Activated T-cell treated with anti-CD3 and anti-CD28 coated beads for 24 hours (primary cell): ENCODE measurements at regions not wholly inside any gene's neighbourhood (a gene's known extent, or its start where the extent isn't known, plus 50 kb on each side); places are given as distances from the start of the nearest gene placed in this dataset.
"Not testable (repeated sequence)": the region's sequence is repeated elsewhere in the genome, so short reads cannot be mapped to it uniquely, and the experiment has no call there.

ENCODE experiments used
- DNase-seq: peaks from one replicate; pipeline ENCODE4 v3.0.0-alpha.2; 2020; ENCODE audit warnings: low read depth

DNA sequence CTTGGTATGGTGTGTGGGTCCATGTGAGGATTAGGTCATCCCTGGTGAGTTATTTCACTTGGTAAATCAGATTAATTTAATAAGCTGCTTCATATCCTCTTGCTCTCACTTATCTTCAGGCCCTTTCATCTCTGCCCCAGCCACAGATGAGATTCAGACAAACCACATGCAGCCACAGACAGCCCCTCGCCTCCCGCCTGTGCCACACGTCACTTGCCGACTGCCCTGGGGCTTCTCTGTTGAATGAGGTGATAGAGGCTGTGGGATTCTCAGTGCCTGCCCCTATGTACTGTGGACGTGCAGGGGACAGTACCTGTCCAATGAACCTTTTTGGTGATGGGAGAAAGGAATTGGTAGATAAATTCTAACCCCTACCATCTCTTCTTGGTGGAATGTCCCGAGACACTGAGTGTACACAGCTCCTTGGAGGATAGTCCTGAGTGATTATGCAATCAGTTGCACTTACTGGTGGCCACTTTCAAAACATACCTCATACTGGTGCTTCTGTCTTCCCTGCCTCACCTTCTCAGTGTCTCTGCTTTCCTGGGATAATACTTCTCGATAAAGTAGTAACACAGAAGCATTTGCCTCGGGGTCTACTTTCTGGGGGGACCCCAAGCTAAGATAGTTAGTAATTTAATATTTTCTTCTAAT lies 248.7 kb downstream of the TTC6 start:
- no peak for DNase-seq

DNA sequence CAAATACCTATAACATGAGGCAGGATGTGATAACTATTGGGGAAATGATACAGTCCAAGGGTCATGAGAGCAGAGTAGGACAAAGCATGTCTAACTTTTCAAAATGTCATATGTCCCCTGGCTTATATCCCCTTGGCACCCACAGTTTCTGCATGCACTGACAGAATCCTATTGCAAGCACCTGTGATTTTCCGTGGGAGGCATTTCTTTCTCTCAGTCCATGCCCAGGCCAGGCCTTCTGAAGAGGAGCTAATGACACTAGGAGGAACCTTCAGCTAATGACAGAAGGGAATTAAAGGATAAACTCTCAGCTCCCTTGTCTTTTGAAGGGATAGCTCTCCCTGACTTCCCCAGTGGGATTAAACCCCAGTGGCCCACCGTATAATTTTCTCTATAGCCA lies 249.2 kb downstream of the TTC6 start:
- DNase-seq, result no peak

DNA sequence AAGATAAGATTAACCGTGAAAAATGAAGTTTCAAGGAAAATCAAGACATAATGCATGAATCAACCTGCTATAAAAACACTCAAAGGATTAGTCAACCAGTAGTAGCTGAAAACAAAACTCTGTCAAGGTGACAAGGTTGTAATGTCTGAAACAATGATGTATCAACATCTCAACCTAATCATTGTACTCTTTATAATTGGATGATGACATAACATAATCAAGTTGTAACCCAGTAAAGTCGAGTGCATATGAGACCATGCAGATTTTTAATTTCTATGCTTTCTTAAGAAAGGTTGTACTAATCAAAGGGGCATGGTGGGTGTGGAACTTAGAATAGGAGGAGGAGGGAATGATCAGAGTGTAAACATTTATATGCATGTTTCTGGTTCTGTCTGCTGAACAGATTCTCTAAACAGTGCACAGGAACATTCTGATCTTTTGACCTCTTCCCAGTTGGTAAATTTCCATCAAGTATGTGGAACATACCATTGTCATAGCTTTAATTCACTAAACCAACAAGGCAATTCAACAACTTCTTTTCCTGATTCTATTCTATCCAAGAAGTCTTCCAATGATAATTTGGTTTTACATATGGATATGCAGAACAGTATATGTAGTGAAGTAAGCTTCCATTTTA lies 253.7 kb downstream of the TTC6 start:
- no peak for DNase-seq

DNA sequence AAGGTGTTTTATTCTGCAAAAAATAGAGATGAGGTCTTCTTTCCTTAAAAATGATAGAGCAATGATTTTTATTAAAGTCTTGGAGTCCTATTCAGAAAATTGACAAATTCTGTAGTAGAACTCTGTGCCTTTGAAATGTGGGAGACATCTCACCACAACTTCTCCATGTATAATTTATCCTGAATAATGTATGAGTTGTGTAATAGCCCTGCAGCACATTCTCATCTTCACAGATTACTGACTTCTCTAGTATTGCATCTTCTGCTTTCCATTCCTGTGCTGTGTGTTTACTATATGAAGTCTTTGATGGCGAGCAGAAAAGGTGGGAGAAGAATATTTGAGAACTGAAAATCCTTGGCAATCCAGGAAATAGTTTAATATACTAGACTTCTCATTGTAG lies 255.6 kb downstream of the TTC6 start:
- no peak for DNase-seq

DNA sequence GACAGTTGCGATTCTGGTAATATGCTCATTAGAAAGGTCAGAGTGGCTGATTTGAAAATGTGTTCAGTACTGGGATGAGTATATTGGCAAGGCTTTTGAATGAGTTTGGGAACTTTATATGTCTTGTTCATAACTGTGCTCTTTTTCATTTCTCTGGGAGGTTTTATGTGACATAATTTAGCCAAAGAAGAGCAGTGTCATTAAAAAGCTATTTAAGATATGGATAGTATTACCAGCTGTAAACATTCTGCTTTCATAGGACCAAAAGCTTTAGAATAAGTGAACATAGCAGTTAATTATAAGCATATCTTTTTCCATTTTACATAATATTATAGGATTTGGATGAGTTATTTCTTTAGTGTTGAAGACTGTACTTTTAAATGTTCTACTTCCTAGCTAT lies 260.4 kb downstream of the TTC6 start:
- no peak for DNase-seq

DNA sequence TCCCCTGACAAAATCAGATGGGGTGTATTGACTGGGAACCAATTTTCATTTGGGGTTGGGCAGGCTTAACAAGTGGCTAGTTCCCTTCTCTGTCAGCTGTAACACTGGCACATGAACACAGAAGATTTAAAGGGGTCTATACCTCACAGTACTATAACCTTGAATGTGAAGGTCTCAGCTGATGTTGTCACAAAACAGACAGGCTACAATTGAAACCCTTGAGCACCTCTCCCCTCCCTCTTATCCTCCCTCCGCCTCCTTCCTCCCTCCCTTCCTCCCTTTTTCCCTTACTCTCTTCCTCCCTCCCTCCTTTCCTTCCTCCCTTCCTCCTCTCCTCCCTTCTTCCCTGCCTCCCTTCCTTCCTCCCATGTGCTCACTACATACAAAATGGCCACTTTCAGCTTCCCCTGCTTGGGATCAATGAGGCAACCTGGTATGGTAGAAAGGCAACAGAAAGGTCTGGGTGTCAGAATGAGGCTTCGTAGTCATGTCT lies 262.4 kb downstream of the TTC6 start:
- DNase-seq, result no peak

DNA sequence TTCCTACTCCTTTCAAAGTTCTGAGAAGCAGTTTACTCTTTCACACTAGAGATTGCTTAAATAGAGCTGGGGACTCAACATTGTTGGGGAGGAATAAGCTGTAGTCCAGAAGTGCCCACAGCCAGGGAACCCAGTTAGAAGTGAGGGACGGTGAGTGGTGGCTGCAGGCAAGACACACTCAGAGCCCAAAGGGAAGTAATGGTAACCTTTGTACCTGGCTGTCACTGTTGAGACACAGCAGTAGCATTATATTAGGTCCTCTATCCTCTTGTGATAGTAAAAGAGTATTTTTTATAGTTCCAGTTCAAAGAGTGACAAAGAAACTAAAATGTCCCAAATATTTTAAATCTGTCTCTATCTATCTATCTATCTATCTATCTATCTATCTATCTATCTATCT lies 263.3 kb downstream of the TTC6 start:
- no peak for DNase-seq

DNA sequence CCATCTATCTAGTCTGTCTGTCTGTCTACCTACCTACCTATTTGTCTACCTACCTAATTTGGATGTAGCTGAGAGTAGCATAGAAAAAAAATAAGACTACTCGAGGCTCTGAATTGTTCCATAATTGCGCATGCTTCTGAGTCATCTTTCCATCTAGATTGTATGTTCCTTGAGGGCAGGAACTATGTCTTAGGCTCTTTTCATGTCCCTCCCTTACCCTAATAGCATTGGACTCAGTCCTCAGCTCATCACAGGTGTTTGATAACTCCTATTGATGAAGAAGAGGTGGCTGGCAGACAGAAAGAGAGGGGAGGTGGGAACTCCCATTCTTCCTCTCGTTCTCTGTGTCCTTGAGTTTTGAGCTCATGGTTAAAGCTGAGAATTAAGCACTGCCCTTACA lies 263.7 kb downstream of the TTC6 start:
- no peak for DNase-seq

DNA sequence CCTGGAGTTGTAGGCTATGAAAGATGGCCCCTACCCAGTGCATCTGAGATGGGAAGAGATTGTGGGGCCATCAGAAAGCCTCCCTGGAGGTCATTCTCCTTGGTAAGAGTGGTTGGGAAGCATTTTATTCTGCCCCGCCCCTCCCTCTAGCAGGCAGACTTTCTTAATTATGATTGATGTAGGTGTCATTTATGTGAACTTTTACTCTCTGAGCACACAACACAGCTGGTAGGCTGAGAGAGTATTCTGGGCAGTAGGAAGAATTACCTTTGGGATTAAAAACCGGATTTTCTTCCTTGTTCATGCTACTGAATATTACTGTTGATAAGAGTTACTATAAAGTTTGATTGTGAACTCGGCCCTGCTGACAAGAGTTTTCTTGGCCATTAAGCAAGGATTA lies 266.8 kb downstream of the TTC6 start:
- DNase-seq, result no peak

DNA sequence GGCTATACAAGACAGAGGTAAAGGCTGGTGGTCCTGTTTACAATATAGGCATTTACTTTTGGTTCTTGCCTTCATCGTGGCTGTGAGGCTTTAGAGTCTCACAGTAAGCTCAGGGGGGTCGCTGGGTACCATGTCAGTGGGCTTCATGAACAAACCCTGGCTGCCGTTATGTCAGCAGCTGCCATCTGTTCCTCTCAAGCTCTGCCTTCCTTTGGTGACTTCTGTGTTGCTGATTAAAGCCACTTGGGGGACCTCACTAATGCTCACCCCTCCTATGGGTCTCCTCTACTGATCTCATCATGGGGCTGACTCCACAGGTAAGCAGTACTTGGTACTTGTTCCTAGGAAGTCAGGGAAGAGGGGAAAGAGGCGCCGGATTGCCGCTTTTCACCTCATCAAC lies 268.7 kb downstream of the TTC6 start:
- DNase-seq, result no peak

DNA sequence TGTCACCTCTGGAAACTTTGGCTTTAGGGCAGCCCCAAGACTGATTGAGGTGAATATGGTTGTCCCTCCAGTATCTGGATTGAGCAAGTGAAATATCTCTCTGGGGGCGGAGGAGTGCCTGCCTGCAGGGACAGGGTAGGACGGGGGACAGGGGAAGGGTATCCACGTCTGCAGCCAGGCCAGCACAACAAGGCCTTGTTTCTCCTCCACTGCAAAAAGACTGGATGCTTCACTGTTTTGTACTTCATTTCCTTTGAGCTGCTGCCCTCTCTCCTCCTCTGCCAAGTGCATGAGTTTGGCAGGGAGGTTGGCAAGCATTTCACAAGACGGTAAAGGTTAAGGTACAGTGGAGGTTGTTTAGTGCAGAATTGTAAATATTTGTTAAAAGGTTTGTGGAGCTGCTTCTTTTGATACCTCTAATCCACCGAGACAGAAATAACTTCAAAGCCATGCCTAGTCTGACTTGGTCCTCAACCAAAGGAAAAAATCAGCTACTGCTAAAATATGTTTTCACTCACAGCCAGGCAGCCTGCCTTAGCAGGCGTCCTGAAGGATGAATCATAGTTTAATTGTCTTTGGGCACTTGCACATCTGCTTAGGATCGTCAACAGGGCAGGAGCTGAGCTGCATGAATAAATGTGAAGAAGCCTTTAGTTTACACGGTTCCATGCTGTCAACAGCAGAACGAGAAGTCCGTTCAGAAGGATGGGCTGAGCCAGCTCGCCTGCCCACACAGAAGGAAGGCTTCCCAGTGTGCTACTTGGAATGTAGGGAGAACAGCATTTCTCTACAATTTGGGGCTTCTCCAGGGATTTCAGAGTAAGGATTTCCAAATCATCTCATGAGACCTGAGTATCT lies 269.7 kb downstream of the TTC6 start:
- no peak for DNase-seq

DNA sequence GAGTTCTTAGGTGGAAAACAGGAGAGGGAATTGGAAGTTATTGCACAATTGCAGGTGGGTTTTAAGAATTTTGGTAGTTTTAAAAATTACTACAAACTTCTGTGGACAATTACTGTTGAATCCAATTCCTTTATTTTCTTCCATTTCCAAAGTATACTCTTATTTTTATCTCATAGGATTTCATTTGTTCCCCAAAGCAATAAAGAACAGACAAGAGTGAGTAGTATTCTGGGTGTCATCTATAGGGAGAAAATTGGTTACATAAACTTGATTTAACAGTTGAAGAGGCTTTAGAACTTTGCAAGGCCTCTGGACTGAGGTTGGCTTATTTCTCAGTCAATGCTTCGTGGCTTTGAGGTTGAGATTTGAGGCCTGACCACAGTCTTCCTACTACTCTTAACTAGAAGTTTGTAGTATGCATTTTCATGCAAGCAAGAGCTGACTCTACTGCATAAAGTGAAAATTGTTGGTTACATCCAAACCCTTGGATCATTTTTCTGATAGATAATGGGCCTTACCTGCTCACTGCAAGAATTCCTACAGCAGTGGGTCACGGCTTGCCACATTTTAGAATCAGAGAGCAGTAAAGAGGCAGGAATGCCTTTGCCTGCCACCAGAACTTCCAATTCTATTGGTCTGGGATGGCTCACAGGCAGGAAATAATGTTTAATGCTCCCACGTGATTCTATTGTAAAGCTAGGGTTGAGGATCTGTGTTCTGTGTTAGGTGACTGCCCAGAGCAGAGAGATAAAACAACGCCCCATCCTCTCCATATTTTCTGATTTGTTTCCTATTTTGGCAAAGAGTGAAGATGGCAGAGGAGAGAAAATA lies 270.5 kb downstream of the TTC6 start:
- no peak for DNase-seq

DNA sequence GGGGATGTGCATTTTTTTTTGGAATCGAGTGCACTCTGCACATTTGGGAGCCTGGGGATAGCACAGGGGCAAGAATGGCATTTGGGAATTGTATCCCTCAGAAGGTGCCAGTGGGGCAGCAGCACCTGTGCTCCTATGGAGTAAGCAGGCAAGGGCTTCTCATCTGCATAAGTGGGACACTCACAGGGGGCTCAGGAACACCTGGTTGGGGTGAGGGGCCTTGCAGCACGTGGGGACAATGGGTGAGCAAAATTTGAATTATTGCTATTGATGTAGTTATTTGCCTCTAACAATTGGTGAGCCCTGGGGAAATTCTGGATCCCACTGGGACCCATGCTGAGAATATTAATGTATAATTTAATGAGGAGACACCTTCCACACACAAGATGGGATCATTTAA lies 274.2 kb downstream of the TTC6 start:
- no peak for DNase-seq

DNA sequence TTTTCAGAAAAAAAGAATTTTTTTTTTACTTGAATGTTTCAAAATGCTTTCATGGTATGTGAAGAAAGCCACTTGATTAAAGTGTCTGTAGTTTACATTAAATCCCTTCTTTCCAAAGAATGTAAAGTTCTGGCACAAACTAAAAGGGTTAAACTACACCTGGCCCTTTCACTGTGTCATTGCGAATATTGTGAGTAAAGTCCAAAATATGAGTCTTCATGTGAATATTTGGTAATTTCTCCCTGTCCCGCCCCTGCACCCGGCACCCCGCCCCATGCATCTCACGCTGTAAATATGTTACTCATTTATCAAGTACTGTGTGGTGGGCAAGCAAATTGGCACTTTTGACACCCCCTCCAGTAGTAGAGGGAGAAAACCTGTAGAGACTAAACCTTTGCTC lies 274.7 kb downstream of the TTC6 start:
- no peak for DNase-seq

DNA sequence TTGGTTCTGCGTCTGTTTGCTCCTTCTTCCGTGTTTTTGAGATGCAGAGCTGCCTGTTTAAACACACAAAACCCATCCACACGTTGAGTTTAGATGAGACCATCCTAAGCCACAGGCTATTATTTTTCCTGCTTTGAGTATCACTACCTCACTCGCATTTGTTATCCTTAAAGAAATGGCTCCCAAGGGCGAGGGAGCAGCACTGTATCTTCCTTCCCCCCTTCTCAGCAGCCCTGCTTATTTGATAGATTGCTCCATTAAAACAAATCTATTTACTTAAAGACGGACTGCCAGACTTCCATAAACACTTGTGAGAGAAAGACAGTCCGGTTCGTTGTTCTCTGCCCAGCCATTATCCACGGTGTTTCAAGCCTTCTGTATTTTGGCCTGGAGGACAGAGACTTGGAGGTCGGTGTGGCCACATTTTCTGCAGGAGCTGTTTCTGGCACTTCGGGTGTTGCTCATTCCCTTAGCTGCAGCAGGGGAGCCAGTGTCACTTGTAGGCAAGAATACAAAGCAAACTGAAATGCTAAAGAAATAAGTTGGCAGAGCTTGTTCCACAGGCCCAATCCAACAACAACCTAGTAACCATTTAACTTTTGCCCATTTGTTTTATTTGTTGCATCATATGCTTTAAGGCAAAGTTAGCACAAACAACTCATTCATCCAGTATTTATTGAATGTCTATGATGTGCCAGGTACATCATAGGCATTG lies 275.4 kb downstream of the TTC6 start:
- DNase-seq, result no peak

DNA sequence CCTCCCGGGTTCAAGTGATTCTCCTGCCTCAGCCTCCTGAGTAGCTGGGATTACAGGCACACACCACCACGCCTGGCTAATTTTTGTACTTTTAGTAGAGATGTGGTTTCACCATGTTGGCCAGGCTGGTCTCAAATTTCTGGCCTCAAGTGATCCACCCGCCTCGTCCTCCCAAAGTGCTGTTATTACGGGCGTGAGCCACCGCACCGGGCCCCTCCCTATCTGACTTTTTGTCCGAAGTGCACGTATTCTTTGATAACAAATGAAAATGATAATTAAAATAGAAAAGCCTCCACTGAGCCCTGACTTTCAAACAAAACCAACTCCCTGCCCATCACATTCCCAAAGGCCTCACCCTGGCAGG lies 278.6 kb downstream of the TTC6 start:
- DNase-seq, result not testable (repeated sequence)

DNA sequence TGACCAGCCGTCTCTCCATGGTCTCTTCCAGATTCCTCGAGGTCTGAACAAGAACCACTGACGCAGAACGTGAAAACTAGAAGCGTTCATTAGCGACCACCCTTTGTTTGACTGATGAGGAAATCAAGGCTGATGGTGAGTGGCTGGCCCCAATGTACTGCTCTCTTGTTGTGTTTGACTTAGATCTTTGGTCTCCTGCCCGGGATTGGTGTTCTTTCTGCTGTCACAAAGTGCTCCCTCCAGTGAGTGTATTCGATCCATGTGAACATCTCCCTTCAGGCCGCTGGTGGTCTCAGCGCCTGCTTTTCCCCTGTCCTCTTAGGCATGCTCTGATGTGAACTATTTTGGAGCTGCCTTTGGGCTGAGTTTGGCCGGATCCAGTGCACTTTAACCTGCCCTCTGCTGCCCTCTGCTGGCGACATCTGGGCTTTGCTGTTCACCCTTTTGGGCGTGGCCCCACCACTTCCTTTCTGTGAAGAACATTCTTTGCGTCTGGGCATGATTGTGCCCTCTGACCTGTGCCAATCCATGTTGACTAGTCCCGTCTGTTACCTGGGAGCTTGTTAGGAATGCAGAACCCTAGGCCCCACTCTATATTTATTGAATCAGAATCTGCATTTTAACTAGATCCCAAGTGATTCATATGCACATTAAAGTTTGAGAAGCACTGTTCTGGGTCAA lies 279.1 kb downstream of the TTC6 start:
- peak; percentile 69 for DNase-seq

DNA sequence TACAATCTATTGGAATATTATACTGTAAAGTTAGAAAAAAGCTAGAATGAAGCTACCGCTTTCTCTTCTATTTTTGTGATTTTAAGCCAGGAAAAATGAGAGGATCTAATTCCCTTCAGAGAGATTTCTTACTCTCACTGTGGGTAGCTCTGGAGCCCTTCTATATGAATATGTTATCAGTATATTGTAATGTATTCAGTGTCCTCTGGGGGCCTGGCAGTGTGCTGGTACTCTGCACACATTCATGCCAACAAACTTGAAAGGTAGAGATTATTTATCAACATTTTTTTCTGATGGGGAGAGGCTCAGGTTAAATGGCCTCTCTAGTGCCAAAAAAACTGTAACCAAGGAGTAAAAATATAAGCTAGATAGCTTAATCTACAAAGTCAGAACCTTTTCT lies 292.8 kb downstream of the TTC6 start:
- no peak for DNase-seq

DNA sequence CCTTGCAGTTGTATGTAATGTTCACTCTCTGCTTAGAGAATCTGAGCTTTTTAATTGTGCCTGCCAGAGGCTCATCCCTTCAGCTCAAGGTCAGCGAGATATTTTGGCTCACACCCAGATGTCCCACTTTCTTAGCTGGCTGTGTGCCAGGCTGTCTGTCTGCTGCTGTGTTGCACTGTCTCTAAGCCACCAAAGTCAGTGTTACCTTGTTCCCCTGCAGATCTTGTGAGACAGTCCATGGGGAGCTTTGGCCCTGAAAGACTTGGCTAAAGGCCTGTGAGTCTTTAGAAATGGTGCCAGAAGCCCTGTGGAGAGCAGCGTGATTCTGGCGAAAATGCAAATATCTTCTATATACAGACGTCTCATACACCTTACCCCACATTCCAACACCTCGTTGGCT lies 293.7 kb downstream of the TTC6 start:
- DNase-seq, result no peak

DNA sequence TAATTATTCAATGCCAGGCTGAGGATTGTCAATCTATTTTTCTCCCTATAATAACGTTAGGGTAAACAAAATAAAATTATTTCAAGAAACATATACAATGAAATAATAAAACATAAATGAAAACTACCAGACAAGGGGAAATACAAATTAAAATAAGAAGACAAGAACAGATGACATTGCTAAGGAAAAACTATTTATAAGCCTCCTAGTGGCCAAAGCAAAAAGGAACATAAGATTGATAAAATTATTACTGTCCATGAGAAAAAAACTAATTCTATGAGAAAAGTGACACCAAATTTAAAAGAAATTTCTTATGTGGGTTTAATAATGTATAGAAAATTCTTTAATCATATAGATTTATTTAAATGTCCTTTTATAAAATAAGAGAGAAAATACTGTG lies 294.7 kb downstream of the TTC6 start:
- no peak for DNase-seq

DNA sequence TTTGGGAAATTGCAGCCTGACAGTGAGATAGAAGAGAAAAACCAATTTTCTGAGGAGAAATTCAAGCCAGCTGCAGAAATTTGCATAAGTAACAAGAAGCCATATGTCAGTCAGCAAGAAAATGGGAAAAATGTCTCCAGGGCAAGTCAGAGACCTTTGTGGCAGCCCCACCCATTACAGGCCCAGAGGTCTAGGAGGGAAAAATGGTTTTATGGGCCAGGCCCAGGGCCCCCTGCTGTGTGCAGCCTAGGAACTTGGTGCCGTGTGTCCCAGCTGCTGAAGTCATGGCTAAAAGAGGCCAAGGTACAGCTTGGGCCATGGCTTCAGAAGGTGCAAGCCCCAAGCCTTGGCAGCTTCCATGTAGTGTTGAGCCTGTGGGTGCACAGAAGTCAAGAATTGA lies 296.1 kb downstream of the TTC6 start:
- DNase-seq, result not testable (repeated sequence)
